HCT116 (cell line): ENCODE measurements at regions not wholly inside any gene's neighbourhood (a gene's known extent, or its start where the extent isn't known, plus 50 kb on each side); places are given as distances from the start of the nearest gene placed in this dataset.

Experiments used
- CEBPB ChIP-seq: IDR thresholded peaks from 2 replicates; pipeline ENCODE4 v1.6.1; 2012; ENCODE audit warnings: low read depth
- ELF1 ChIP-seq: IDR thresholded peaks from 2 replicates; pipeline ENCODE4 v1.6.1; 2012; ENCODE audit warnings: low read depth, borderline replicate concordance
- EZH2 ChIP-seq: fragments of 200-600 bp; sonication (generic); IDR thresholded peaks from 2 replicates; pipeline ENCODE4 v1.6.1; 2017; ENCODE audit warnings: antibody characterized with exemption, mixed run types
- EZH2phosphoT487 ChIP-seq: fragments of 200-600 bp; IDR thresholded peaks from 2 replicates; pipeline ENCODE4 v1.6.1; 2018; ENCODE audit warnings: antibody characterized with exemption, borderline replicate concordance
- JUND ChIP-seq: IDR thresholded peaks from 2 replicates; pipeline ENCODE4 v1.6.1; 2012
- POLR2A ChIP-seq: IDR thresholded peaks from 2 replicates; pipeline ENCODE4 v1.7.0; 2011; ENCODE audit warnings: borderline replicate concordance; ENCODE audit not compliant: insufficient read depth, insufficient read length; ENCODE audit errors: extremely low read depth
- POLR2AphosphoS5 ChIP-seq: IDR thresholded peaks from 2 replicates; pipeline ENCODE4 v1.6.1; 2011; ENCODE audit warnings: mild to moderate bottlenecking, low read depth, low read length, moderate library complexity
- RAD21 ChIP-seq: IDR thresholded peaks from 2 replicates; pipeline ENCODE4 v1.6.1; 2012; ENCODE audit warnings: low read depth, mild to moderate bottlenecking
- SP1 ChIP-seq: IDR thresholded peaks from 2 replicates; pipeline ENCODE4 v1.6.1; 2012; ENCODE audit warnings: low read depth
- YY1 ChIP-seq: IDR thresholded peaks from 2 replicates; pipeline ENCODE4 v1.6.1; 2011; ENCODE audit warnings: low read length, low read depth, moderate library complexity, mild to moderate bottlenecking; ENCODE audit not compliant: insufficient replicate concordance; ENCODE audit errors: extremely low read depth
- TF ChIP-seq, protein P1 (sequence below), 3 experiments: fragments of 200-600 bp in 1 of 3; sonication (generic) in 1 of 3; IDR thresholded peaks in 2 of 3; conservative IDR thresholded peaks in 1 of 3; 2 replicates each; pipeline ENCODE4 v1.5.1; 2012 to 2017; ENCODE audit warnings: low read depth in 2 of 3, low read length in 2 of 3, antibody characterized with exemption in 1 of 3, borderline replicate concordance in 1 of 3, control low read depth in 1 of 3, mild to moderate bottlenecking in 1 of 3, mixed read lengths in 1 of 3, mixed run types in 1 of 3, moderate library complexity in 1 of 3; ENCODE audit not compliant: insufficient read depth in 1 of 3

DNA sequence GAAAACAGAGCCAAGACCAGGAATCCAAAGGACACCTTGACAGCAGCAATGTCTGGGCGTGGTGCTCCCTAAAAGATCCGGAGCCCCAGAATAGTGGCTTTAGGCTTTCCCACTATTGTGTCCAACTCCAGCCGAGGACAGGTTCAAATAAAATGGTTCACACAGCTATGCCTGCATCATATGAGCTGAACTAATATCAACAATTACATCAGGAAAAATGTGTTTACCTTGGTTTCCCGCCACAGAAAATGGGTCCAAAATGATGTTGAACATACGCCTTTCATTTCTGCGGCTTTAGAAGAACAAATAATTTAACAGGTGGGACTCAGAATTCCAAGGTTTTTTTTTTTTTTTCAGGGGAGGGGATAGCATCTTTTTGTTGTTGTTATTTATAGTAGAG is 93.6 kb downstream of the OSR1 start:
- TF ChIP-seq, protein P1, sequence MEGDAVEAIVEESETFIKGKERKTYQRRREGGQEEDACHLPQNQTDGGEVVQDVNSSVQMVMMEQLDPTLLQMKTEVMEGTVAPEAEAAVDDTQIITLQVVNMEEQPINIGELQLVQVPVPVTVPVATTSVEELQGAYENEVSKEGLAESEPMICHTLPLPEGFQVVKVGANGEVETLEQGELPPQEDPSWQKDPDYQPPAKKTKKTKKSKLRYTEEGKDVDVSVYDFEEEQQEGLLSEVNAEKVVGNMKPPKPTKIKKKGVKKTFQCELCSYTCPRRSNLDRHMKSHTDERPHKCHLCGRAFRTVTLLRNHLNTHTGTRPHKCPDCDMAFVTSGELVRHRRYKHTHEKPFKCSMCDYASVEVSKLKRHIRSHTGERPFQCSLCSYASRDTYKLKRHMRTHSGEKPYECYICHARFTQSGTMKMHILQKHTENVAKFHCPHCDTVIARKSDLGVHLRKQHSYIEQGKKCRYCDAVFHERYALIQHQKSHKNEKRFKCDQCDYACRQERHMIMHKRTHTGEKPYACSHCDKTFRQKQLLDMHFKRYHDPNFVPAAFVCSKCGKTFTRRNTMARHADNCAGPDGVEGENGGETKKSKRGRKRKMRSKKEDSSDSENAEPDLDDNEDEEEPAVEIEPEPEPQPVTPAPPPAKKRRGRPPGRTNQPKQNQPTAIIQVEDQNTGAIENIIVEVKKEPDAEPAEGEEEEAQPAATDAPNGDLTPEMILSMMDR (IDR thresholded peaks at IDR 0.05 in 2 of 3, conservative IDR thresholded peaks at IDR 0.05 in 1 of 3; ENCODE audit: borderline replicate concordance in 1 of 3, insufficient read depth in 1 of 3, low read depth in 2 of 3, low read length in 2 of 3) = no peak
- TF ChIP-seq EZH2phosphoT487 (no peak), EZH2 (no peak), CEBPB (no peak), ELF1 (no peak), YY1 (no peak), RAD21 (no peak), POLR2AphosphoS5 (no peak), JUND (no peak), POLR2A (no peak), SP1 (no peak)
